GM12874 (cell line): ENCODE measurements at regions not wholly inside any gene's neighbourhood (a gene's known extent, or its start where the extent isn't known, plus 50 kb on each side); places are given as distances from the start of the nearest gene placed in this dataset.

Experiments used
- CTCF ChIP-seq: IDR thresholded peaks from 2 replicates; pipeline ENCODE4 v1.5.1; 2011; ENCODE audit warnings: low read depth, mild to moderate bottlenecking, control low read depth, low read length, moderate library complexity; ENCODE audit not compliant: insufficient read depth

- no peak for TF ChIP-seq CTCF
Measured at GRCh38 chr6:116982401-116982800, 105.4 kb downstream of the RFX6 start.

- no peak for TF ChIP-seq CTCF
Measured at GRCh38 chr6:116983375-116983774, 106.3 kb downstream of the RFX6 start.

DNA sequence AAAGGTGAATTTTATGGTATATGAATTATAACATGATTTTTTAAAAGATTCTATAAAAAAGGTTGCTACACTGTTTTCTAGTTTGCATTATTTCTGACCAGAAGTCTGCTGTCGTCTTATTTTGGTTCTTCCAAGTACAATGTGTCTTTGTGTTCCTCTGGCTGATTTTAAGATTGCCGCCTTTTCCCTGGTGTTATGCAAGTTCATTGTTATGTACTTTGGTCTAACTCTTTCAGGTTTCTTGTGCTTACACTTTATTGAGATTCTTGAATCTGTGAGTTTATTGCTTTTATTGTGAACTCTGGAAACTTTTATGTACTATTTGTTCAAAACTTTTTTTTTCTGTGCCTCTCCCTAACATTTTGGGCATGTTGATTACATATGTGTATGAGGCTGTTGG is 109.8 kb downstream of the RFX6 start:
- TF ChIP-seq CTCF = no peak

DNA sequence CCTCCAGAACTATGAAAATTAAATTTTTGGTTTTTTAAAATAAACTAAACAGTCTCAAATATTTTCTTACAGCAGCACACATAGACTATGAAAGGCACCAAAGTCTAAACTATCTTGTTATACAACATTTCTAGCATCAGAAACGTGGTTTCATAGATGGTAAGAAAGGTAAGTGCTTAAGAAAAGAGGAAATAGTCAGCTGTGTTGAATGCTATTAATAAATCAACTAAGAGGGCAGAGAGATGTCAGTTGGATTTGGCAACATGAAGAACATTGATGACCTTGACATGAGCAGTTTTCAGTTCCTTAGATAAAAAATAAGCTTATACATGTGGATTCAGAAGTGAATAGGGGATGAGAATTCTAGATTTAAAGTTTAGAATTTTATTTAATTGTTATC is 113.6 kb downstream of the RFX6 start:
- TF ChIP-seq CTCF = no peak

DNA sequence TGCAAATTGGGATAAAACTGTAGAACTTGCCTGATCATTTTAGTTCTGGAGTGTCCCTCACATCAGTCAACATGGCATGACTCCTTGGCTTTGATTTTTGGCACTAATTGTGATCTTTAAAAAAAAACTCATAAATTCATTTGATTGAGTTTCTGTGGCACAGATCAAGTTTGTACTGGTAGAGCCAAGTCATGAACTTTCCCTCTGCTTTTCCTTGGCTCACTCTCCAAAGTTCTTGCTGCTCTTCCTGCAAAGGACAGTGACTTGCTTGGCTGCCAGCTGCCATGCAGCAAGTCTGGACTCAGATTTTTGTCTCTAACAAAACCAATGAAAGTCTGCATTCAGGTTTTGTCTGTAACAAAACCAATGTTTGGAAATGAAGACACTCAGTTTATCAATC is 115.5 kb downstream of the RFX6 start:
- no peak for TF ChIP-seq CTCF

DNA sequence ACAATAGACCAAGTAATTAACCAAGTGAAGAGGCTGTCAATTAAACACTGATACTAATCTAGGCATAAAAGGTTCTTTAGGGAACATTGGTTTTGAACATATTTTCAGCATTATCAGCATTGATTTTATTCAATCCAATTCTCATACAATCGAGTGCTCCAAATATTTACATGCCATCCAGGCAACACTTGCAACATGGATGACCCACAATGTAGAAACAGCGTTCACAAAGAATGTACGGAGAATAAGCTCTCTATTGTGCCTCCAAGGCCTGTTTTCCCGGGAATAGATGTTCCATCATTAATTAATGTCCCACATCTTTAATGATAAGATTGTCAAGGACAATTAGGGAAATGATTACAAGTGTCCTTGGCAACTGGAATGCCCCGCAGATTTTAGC is 117.4 kb downstream of the RFX6 start:
- TF ChIP-seq CTCF = no peak

GRCh38 chr6:116996842-116997241 is 119.8 kb downstream of the RFX6 start:
- no peak for TF ChIP-seq CTCF

GRCh38 chr6:116997496-116997895 is 120.5 kb downstream of the RFX6 start:
- no peak for TF ChIP-seq CTCF
